ENCODE measurements at regions not wholly inside any gene's neighbourhood (a gene's known extent, or its start where the extent isn't known, plus 50 kb on each side); places are given as distances from the start of the nearest gene placed in this dataset.
A peak's percentile ranks its signal among the peaks of the same experiment; 100 is the strongest.

- TF ChIP-seq MYC (IDR thresholded peaks at IDR 0.05; ENCODE audit: low read depth, low read length): no peak
- TF ChIP-seq, protein P1, sequence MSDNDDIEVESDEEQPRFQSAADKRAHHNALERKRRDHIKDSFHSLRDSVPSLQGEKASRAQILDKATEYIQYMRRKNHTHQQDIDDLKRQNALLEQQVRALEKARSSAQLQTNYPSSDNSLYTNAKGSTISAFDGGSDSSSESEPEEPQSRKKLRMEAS (IDR thresholded peaks at IDR 0.05; ENCODE audit: low read depth, low read length): no peak
- no peak for TF ChIP-seq CTCF (IDR thresholded peaks at IDR 0.05; ENCODE audit: low read depth, low read length)
- TF ChIP-seq POLR2A (IDR thresholded peaks at IDR 0.05; ENCODE audit: extremely low read depth, insufficient read length): no peak
- DNase-seq (ENCODE audit: low read depth): no peak
These were observed 473.5 kb downstream of the MIAT start for GRCh38 chr22:27130906-27131305.

DNA sequence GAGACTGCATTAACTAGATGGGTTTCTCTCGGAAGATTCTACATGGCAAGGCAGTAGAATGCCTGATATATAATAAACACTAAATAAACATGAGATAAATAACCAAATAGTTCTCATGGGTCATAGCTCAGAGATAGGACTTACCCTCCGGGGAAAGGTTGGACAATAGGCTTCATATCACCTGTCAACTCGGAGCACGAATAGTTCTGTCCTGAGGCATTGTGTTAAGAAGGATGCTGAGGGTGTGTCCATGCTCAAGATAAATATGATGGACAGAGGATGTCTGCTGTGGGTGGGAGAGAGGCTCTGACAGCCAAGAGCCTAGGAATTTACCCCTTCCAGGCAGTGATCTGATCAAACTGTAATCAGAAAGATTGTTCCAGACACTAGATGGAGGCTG lies 474.0 kb downstream of the MIAT start:
- no peak for DNase-seq (ENCODE audit: low read depth)
- TF ChIP-seq, protein P1 (IDR thresholded peaks at IDR 0.05; ENCODE audit: low read depth, low read length): no peak
- TF ChIP-seq MYC (IDR thresholded peaks at IDR 0.05; ENCODE audit: low read depth, low read length) (no peak), CTCF (IDR thresholded peaks at IDR 0.05; ENCODE audit: low read depth, low read length) (no peak), POLR2A (IDR thresholded peaks at IDR 0.05; ENCODE audit: extremely low read depth, insufficient read length) (no peak)
- H3K4me3 ChIP-seq (ENCODE audit: low read depth, low read length): no peak overlapping the region

More at GRCh38 chr22:27130906-27131305, 473.5 kb downstream of the MIAT start:
- H3K4me3 ChIP-seq (ENCODE audit: low read depth, low read length): no peak overlapping the region

GRCh38 chr22:27132400-27132799 lies 475.0 kb downstream of the MIAT start:
- TF ChIP-seq CTCF (IDR thresholded peaks at IDR 0.05; ENCODE audit: low read depth, low read length) (no peak), MYC (IDR thresholded peaks at IDR 0.05; ENCODE audit: low read depth, low read length) (no peak), POLR2A (IDR thresholded peaks at IDR 0.05; ENCODE audit: extremely low read depth, insufficient read length) (no peak)
- TF ChIP-seq, protein P1 (IDR thresholded peaks at IDR 0.05; ENCODE audit: low read depth, low read length): no peak
- no peak for DNase-seq (ENCODE audit: low read depth)
- no peak overlapping the region for H3K4me3 ChIP-seq (ENCODE audit: low read depth, low read length)

- peak; percentile 74 for DNase-seq (ENCODE audit: low read depth)
- no peak overlapping the region for H3K4me3 ChIP-seq (ENCODE audit: low read depth, low read length)
- TF ChIP-seq MYC (IDR thresholded peaks at IDR 0.05; ENCODE audit: low read depth, low read length) (no peak), CTCF (IDR thresholded peaks at IDR 0.05; ENCODE audit: low read depth, low read length) (no peak), POLR2A (IDR thresholded peaks at IDR 0.05; ENCODE audit: extremely low read depth, insufficient read length) (no peak)
- TF ChIP-seq, protein P1 (IDR thresholded peaks at IDR 0.05; ENCODE audit: low read depth, low read length): no peak
These were observed 475.6 kb downstream of the MIAT start for GRCh38 chr22:27133019-27133431.

- TF ChIP-seq CTCF (IDR thresholded peaks at IDR 0.05; ENCODE audit: low read depth, low read length) (no peak), POLR2A (IDR thresholded peaks at IDR 0.05; ENCODE audit: extremely low read depth, insufficient read length) (no peak), MYC (IDR thresholded peaks at IDR 0.05; ENCODE audit: low read depth, low read length) (no peak)
- TF ChIP-seq, protein P1 (IDR thresholded peaks at IDR 0.05; ENCODE audit: low read depth, low read length): no peak
- peak overlapping the region; percentile 32 for H3K4me3 ChIP-seq (ENCODE audit: low read depth, low read length)
- DNase-seq (ENCODE audit: low read depth): peak; percentile 57
These were observed 476.4 kb downstream of the MIAT start for GRCh38 chr22:27133681-27134314.

All from NB4 (cell line).